ENCODE measurements at regions not wholly inside any gene's neighbourhood (a gene's known extent, or its start where the extent isn't known, plus 50 kb on each side); places are given as distances from the start of the nearest gene placed in this dataset.

- TF ChIP-seq CHD7 (IDR thresholded peaks at IDR 0.05; ENCODE audit: low read depth, low read length), result no peak
Observed at GRCh38 chr10:117450940-117451339, 75.7 kb upstream of the PDZD8 start (continued).

All from K562 (cell line).